ENCODE measurements at regions not wholly inside any gene's neighbourhood (a gene's known extent, or its start where the extent isn't known, plus 50 kb on each side); places are given as distances from the start of the nearest gene placed in this dataset.

DNA sequence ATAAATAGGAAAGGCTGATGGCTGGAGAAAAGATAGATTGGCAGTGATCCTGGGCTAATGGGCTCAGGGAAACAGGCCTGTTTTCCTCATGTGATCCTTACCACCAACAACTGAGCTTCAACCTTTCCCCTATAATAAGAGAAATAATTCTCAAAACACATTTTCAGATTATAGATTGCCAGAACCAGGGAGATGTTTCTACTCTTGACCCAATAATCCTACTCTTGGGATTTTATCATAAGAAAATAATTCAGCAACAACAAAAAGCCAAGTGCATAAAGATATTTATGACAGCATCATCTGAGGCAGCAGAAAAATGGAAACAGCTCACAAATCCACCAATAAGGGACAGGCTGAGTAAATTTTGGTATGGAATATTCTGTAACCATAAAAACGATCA is 54.3 kb downstream of the ADM start:
- in situ Hi-C loops (cut with MboI; ENCODE audit: low sequenced_read_pairs) (no loop called here), intact Hi-C loops (cut with micrococcal nuclease) (no loop called here), dilution Hi-C loops (cut with HindIII; ENCODE audit: low sequenced_read_pairs, unreplicated experiment) (no loop called here)
- no peak overlapping the region for H3K4me2 ChIP-seq (ENCODE audit: low read depth, low read length)
- H3K4me3 ChIP-seq (ENCODE audit: insufficient read depth, low read depth, low read length): no peak overlapping the region
- H4K5ac ChIP-seq (ENCODE audit: low read depth, low read length): no peak overlapping the region
- H3K23ac ChIP-seq (ENCODE audit: low read depth, low read length): no peak overlapping the region
- POLR2A ChIA-PET (ENCODE audit: unreplicated experiment): no interaction called here
- H4K20me1 ChIP-seq (ENCODE audit: insufficient read depth, low read length): no peaks in the 10 kb centered on the region
- H3K14ac ChIP-seq (replicated peaks; ENCODE audit: low read depth, low read length): no peak overlapping the region
- H3K4me1 ChIP-seq (ENCODE audit: control insufficient read depth, insufficient read depth, low read length): peaks cover 4% of the 10 kb centered on the region
- H2BK5ac ChIP-seq (ENCODE audit: low read depth, low read length, poor library complexity, severe bottlenecking): no peak overlapping the region
- no peaks in the 10 kb centered on the region for H3K9me3 ChIP-seq (ENCODE audit: control insufficient read depth, insufficient read depth, low read length)
- H2BK15ac ChIP-seq (ENCODE audit: low read depth, low read length): no peak overlapping the region
- no peak overlapping the region for H3K56ac ChIP-seq (ENCODE audit: extremely low read depth, insufficient read depth, low read length)
- H3K27ac ChIP-seq (ENCODE audit: insufficient read depth, low read length): no peak overlapping the region
- H3K9me1 ChIP-seq (ENCODE audit: insufficient read depth, low read length): no peaks in the 10 kb centered on the region
- H4K91ac ChIP-seq (ENCODE audit: insufficient read depth, low read depth, low read length): no peak overlapping the region
- no peak for TF ChIP-seq NFE2L2 (IDR thresholded peaks at IDR 0.05; ENCODE audit: low read depth, low read length)
- TF ChIP-seq MXI1 (IDR thresholded peaks at IDR 0.05; ENCODE audit: borderline replicate concordance, low read depth, low read length): no peak
- no peak for TF ChIP-seq CEBPB (IDR thresholded peaks at IDR 0.05; ENCODE audit: low read depth, low read length)
- no peak for TF ChIP-seq RAD21 (IDR thresholded peaks at IDR 0.05; ENCODE audit: low read length)
- no peak for TF ChIP-seq POLR2A (IDR thresholded peaks at IDR 0.05; ENCODE audit: low read depth, low read length)
- no peak for TF ChIP-seq ELK1 (IDR thresholded peaks at IDR 0.05; ENCODE audit: borderline replicate concordance, low read depth, low read length)
- no peak for TF ChIP-seq MAFK (IDR thresholded peaks at IDR 0.05; ENCODE audit: low read depth, low read length)
- TF ChIP-seq RCOR1 (IDR thresholded peaks at IDR 0.05; ENCODE audit: insufficient replicate concordance, low read length): no peak
- TF ChIP-seq FOS (IDR thresholded peaks at IDR 0.05; ENCODE audit: low read depth, low read length): no peak
- TF ChIP-seq CHD1 (IDR thresholded peaks at IDR 0.05; ENCODE audit: low read depth, low read length): no peak
- no peak for TF ChIP-seq SMC3 (IDR thresholded peaks at IDR 0.05; ENCODE audit: low read depth, low read length)
- no peak for TF ChIP-seq MAZ (IDR thresholded peaks at IDR 0.05; ENCODE audit: borderline replicate concordance, low read depth, low read length)
- no peak for TF ChIP-seq USF2 (IDR thresholded peaks at IDR 0.05; ENCODE audit: low read depth, low read length)
- TF ChIP-seq, protein P1, sequence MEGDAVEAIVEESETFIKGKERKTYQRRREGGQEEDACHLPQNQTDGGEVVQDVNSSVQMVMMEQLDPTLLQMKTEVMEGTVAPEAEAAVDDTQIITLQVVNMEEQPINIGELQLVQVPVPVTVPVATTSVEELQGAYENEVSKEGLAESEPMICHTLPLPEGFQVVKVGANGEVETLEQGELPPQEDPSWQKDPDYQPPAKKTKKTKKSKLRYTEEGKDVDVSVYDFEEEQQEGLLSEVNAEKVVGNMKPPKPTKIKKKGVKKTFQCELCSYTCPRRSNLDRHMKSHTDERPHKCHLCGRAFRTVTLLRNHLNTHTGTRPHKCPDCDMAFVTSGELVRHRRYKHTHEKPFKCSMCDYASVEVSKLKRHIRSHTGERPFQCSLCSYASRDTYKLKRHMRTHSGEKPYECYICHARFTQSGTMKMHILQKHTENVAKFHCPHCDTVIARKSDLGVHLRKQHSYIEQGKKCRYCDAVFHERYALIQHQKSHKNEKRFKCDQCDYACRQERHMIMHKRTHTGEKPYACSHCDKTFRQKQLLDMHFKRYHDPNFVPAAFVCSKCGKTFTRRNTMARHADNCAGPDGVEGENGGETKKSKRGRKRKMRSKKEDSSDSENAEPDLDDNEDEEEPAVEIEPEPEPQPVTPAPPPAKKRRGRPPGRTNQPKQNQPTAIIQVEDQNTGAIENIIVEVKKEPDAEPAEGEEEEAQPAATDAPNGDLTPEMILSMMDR (conservative IDR thresholded peaks at IDR 0.05; ENCODE audit: low read depth, low read length): no peak
- TF ChIP-seq BHLHE40 (IDR thresholded peaks at IDR 0.05; ENCODE audit: low read depth, low read length): no peak
- no peak for TF ChIP-seq RFX5 (IDR thresholded peaks at IDR 0.05; ENCODE audit: low read depth, low read length)
- ATAC-seq (ENCODE audit: low read depth) (no peak), DNase-seq (no peak)
- no peak overlapping the region for H4K8ac ChIP-seq (ENCODE audit: low read depth in 2 of 2, low read length in 2 of 2)
- WGBS, 2 experiments (ENCODE audit: extremely low coverage in 2 of 2, insufficient read length in 1 of 2): no CpG with 5 or more reads among the region's 1 CpG
- no peak overlapping the region for H3K18ac ChIP-seq (ENCODE audit: low read depth, low read length)
- H3K36me3 ChIP-seq (ENCODE audit: control insufficient read depth, insufficient read depth, low read length): no peaks in the 10 kb centered on the region
- H2BK120ac ChIP-seq (ENCODE audit: low read depth, low read length): no peak overlapping the region
- no TSS peak for BruUV-seq (replicated peaks)
- no peak overlapping the region for H2AK9ac ChIP-seq (replicated peaks; ENCODE audit: low read depth, low read length, poor library complexity)
- no peak overlapping the region for H2BK20ac ChIP-seq (ENCODE audit: low read depth, low read length)
- H2AFZ ChIP-seq (replicated peaks; ENCODE audit: low read length, poor library complexity): no peak overlapping the region
- H3K79me1 ChIP-seq (ENCODE audit: low read depth in 1 of 2, low read length in 2 of 2): no peaks in the 10 kb centered on the region
- H3K4ac ChIP-seq (ENCODE audit: low read depth, low read length): no peak overlapping the region
- H3K9ac ChIP-seq (ENCODE audit: low read depth, low read length): no peak overlapping the region
- H2AK5ac ChIP-seq (ENCODE audit: low read depth, low read length): no peak overlapping the region
- H3K27me3 ChIP-seq (ENCODE audit: control insufficient read depth, insufficient read depth, low read length): no peaks in the 10 kb centered on the region
- CTCF ChIA-PET: no interaction called here

Measured in IMR-90 (cell line).